MM.1S (cell line): ENCODE measurements at regions not wholly inside any gene's neighbourhood (a gene's known extent, or its start where the extent isn't known, plus 50 kb on each side); places are given as distances from the start of the nearest gene placed in this dataset.
"Not testable (repeated sequence)": the region's sequence is repeated elsewhere in the genome, so short reads cannot be mapped to it uniquely, and the experiment has no call there.

Source experiments
- DNase-seq: peaks from one replicate; pipeline ENCODE4 v3.0.0-alpha.2; 2015
- H2AFZ ChIP-seq: fragments of 300-600 bp; sonication (generic); 2 replicates; pipeline ENCODE4 v1.6.0; 2016; ENCODE audit warnings: antibody characterized with exemption, low read length
- H3F3A ChIP-seq: fragments of 300-600 bp; sonication (generic); 2 replicates; pipeline ENCODE4 v1.6.1; 2016; ENCODE audit warnings: mild to moderate bottlenecking, antibody characterized with exemption, low read length, moderate library complexity, mixed read lengths; ENCODE audit not compliant: insufficient read depth
- H3K27ac ChIP-seq: fragments of 300-600 bp; sonication (generic); 2 replicates; pipeline ENCODE4 v1.5.1; 2016; ENCODE audit warnings: mild to moderate bottlenecking, low read length
- H3K27me3 ChIP-seq: fragments of 300-600 bp; sonication (generic); replicated peaks from 2 replicates; pipeline ENCODE4 v1.6.0; 2016; ENCODE audit warnings: low read length; ENCODE audit not compliant: insufficient read depth
- H3K36me3 ChIP-seq: fragments of 300-600 bp; sonication (generic); replicated peaks from 2 replicates; pipeline ENCODE4 v1.6.1; 2016; ENCODE audit warnings: mild to moderate bottlenecking, low read length, mixed read lengths; ENCODE audit not compliant: insufficient read depth
- H3K4me1 ChIP-seq: fragments of 300-600 bp; sonication (generic); 2 replicates; pipeline ENCODE4 v1.6.1; 2016; ENCODE audit warnings: low read length, mixed read lengths
- H3K4me2 ChIP-seq: fragments of 300-600 bp; sonication (generic); 2 replicates; pipeline ENCODE4 v1.6.0; 2016; ENCODE audit warnings: low read depth, low read length
- H3K4me3 ChIP-seq: fragments of 300-600 bp; sonication (generic); 2 replicates; pipeline ENCODE4 v1.5.1; 2016; ENCODE audit warnings: low read length, mixed read lengths
- H3K79me2 ChIP-seq: fragments of 300-600 bp; sonication (generic); 2 replicates; pipeline ENCODE4 v1.6.1; 2016; ENCODE audit warnings: mixed run types, low read length, mixed read lengths
- H3K9ac ChIP-seq: fragments of 300-600 bp; sonication (generic); 2 replicates; pipeline ENCODE4 v1.6.1; 2016; ENCODE audit warnings: low read length, mixed read lengths
- H3K9me2 ChIP-seq: fragments of 300-600 bp; sonication (generic); replicated peaks from 2 replicates; pipeline ENCODE4 v1.6.1; 2016; ENCODE audit warnings: mild to moderate bottlenecking, low read length, mixed read lengths; ENCODE audit not compliant: insufficient read depth
- H3K9me3 ChIP-seq: fragments of 300-600 bp; sonication (generic); replicated peaks from 2 replicates; pipeline ENCODE4 v1.6.1; 2016; ENCODE audit warnings: mild to moderate bottlenecking, low read length, mixed read lengths; ENCODE audit not compliant: insufficient read depth
- H4K20me1 ChIP-seq: fragments of 300-600 bp; sonication (generic); 2 replicates; pipeline ENCODE4 v1.6.1; 2016; ENCODE audit warnings: mild to moderate bottlenecking, low read length, moderate library complexity, mixed read lengths; ENCODE audit not compliant: insufficient read depth

GRCh38 chr9:67334727-67335572 is 342.6 kb upstream of the SPATA31A3 start:
- H3K9me2 ChIP-seq, H3K4me2 ChIP-seq, H3K36me3 ChIP-seq, H3K9ac ChIP-seq, H3K27me3 ChIP-seq, H3K4me1 ChIP-seq, H2AFZ ChIP-seq, H3K27ac ChIP-seq, H4K20me1 ChIP-seq, H3K9me3 ChIP-seq, H3K4me3 ChIP-seq, H3K79me2 ChIP-seq, DNase-seq, H3F3A ChIP-seq: not testable (repeated sequence)

GRCh38 chr9:67331634-67332033 is 339.3 kb upstream of the SPATA31A3 start:
- not testable (repeated sequence) for H3K4me1 ChIP-seq, H3K9me3 ChIP-seq, H3K4me3 ChIP-seq, H3K27me3 ChIP-seq, H3K27ac ChIP-seq, H3K9ac ChIP-seq, DNase-seq, H3K79me2 ChIP-seq, H3K9me2 ChIP-seq, H4K20me1 ChIP-seq, H3K4me2 ChIP-seq, H2AFZ ChIP-seq, H3K36me3 ChIP-seq, H3F3A ChIP-seq

- H3K27ac ChIP-seq, H3F3A ChIP-seq, H3K4me1 ChIP-seq, H3K9me2 ChIP-seq, DNase-seq, H3K27me3 ChIP-seq, H4K20me1 ChIP-seq, H2AFZ ChIP-seq, H3K4me3 ChIP-seq, H3K9me3 ChIP-seq, H3K9ac ChIP-seq, H3K79me2 ChIP-seq, H3K4me2 ChIP-seq, H3K36me3 ChIP-seq: not testable (repeated sequence)
These were observed 321.1 kb upstream of the SPATA31A3 start for GRCh38 chr9:67313409-67313808.

GRCh38 chr9:67312504-67312903 is 320.2 kb upstream of the SPATA31A3 start:
- H3K9me3 ChIP-seq, H3K36me3 ChIP-seq, H3K9me2 ChIP-seq, H3K4me1 ChIP-seq, H2AFZ ChIP-seq, H3K27ac ChIP-seq, H3K4me2 ChIP-seq, H3K9ac ChIP-seq, H3K27me3 ChIP-seq, H3K79me2 ChIP-seq, H3K4me3 ChIP-seq, H3F3A ChIP-seq, DNase-seq, H4K20me1 ChIP-seq: not testable (repeated sequence)

- H3K4me3 ChIP-seq, H3K9me2 ChIP-seq, H3K27me3 ChIP-seq, H3K27ac ChIP-seq, H3K4me1 ChIP-seq, H3F3A ChIP-seq, H4K20me1 ChIP-seq, H3K9me3 ChIP-seq, H3K9ac ChIP-seq, H3K4me2 ChIP-seq, H3K36me3 ChIP-seq, DNase-seq, H2AFZ ChIP-seq, H3K79me2 ChIP-seq: not testable (repeated sequence)
These were observed 314.8 kb upstream of the SPATA31A3 start for GRCh38 chr9:67307109-67307508.

GRCh38 chr9:67288797-67289196 is 296.4 kb upstream of the SPATA31A3 start:
- H3K36me3 ChIP-seq, H3K4me3 ChIP-seq, H4K20me1 ChIP-seq, DNase-seq, H3F3A ChIP-seq, H3K27ac ChIP-seq, H3K79me2 ChIP-seq, H3K9ac ChIP-seq, H2AFZ ChIP-seq, H3K4me1 ChIP-seq, H3K27me3 ChIP-seq, H3K9me3 ChIP-seq, H3K4me2 ChIP-seq, H3K9me2 ChIP-seq: not testable (repeated sequence)

GRCh38 chr9:67288117-67288735 is 295.9 kb upstream of the SPATA31A3 start:
- H3K9me2 ChIP-seq = not testable (repeated sequence)

GRCh38 chr9:67284299-67284698 is 291.9 kb upstream of the SPATA31A3 start:
- not testable (repeated sequence) for H3K4me3 ChIP-seq, H3K27me3 ChIP-seq, DNase-seq

More at GRCh38 chr9:67288117-67288735, 295.9 kb upstream of the SPATA31A3 start:
- H3K36me3 ChIP-seq, H3K4me3 ChIP-seq, H3K4me2 ChIP-seq, H2AFZ ChIP-seq, H4K20me1 ChIP-seq, H3K9ac ChIP-seq, H3K79me2 ChIP-seq, H3K9me3 ChIP-seq, H3K4me1 ChIP-seq, DNase-seq, H3K27ac ChIP-seq, H3F3A ChIP-seq, H3K27me3 ChIP-seq: not testable (repeated sequence)

More at GRCh38 chr9:67284299-67284698, 291.9 kb upstream of the SPATA31A3 start:
- not testable (repeated sequence) for H3K4me2 ChIP-seq, H4K20me1 ChIP-seq, H3K9me2 ChIP-seq, H3K79me2 ChIP-seq, H3K9me3 ChIP-seq, H3K27ac ChIP-seq, H3K9ac ChIP-seq, H3K36me3 ChIP-seq, H2AFZ ChIP-seq, H3F3A ChIP-seq, H3K4me1 ChIP-seq
